ENCODE measurements at regions not wholly inside any gene's neighbourhood (a gene's known extent, or its start where the extent isn't known, plus 50 kb on each side); places are given as distances from the start of the nearest gene placed in this dataset.

GRCh38 chr7:66426332-66426731, 202.3 kb upstream of the KCTD7 start:
- no peak for TF ChIP-seq EZH2 (IDR thresholded peaks at IDR 0.05)
- TF ChIP-seq POLR2AphosphoS5 (IDR thresholded peaks at IDR 0.05; ENCODE audit: borderline replicate concordance, low read depth, low read length), result no peak
- no peak for TF ChIP-seq FOXP2 (optimal IDR thresholded peaks at IDR 0.05; ENCODE audit: control extremely low read depth, extremely low read length, insufficient read depth)

Data from SK-N-MC (cell line).